Uterus (tissue), 3 donors: ENCODE measurements at regions not wholly inside any gene's neighbourhood (a gene's known extent, or its start where the extent isn't known, plus 50 kb on each side); places are given as distances from the start of the nearest gene placed in this dataset.

Experiments
- DNase-seq, 2 donors: peaks; one replicate each; pipeline ENCODE4 v3.0.0-alpha.2; 2019 to 2020
- H3K27ac ChIP-seq, 2 donors: fragments of 200-600 bp; sonication (generic); 1 replicate in 1 of 2; 2 replicates in 1 of 2; pipeline ENCODE4 v1.5.1; 2016 to 2018
- H3K27me3 ChIP-seq, 2 donors: fragments of 200-600 bp; sonication (generic); one replicate each; pipeline ENCODE4 v1.5.1; 2018 to 2019; ENCODE audit warnings: control low read depth in 1 of 2
- H3K36me3 ChIP-seq, 2 donors: fragments of 200-600 bp; sonication (generic); one replicate each; pipeline ENCODE4 v1.5.1; 2019; ENCODE audit warnings: control low read depth in 1 of 2
- H3K4me1 ChIP-seq, 2 donors: fragments of 200-600 bp; sonication (generic); one replicate each; pipeline ENCODE4 v1.5.1; 2018 to 2019; ENCODE audit warnings: control low read depth in 1 of 2
- H3K4me3 ChIP-seq, 2 donors: fragments of 200-600 bp; sonication (generic); 1 replicate in 1 of 2; 2 replicates in 1 of 2; pipeline ENCODE4 v1.5.1; 2018 to 2019; ENCODE audit warnings: mild to moderate bottlenecking in 1 of 2
- H3K9me3 ChIP-seq, 2 donors: fragments of 200-600 bp; sonication (generic); one replicate each; pipeline ENCODE4 v1.5.1; 2019; ENCODE audit warnings: control low read depth in 1 of 2
- POLR2A ChIP-seq, 2 donors: fragments of 450-650 bp; IDR thresholded peaks; one replicate each; pipeline ENCODE4 v1.6.1; 2016; ENCODE audit warnings: antibody characterized with exemption in 2 of 2, mild to moderate bottlenecking in 1 of 2, moderate library complexity in 1 of 2
- intact Hi-C: fragments of 100-400 bp; cut with DNase I; formaldehyde crosslinking; loops from one replicate; pipeline ENCODE4 v1.15.1; 2023; ENCODE audit warnings: low total_unique reads
- TF ChIP-seq, protein P1 (sequence below), 4 experiments: fragments of 200-600 bp in 2 of 4; fragments of 450-650 bp in 2 of 4; sonication (generic) in 2 of 4; IDR thresholded peaks; one replicate each; pipeline ENCODE4 v1.5.1; 2016 to 2019; ENCODE audit warnings: antibody characterized with exemption in 4 of 4, mild to moderate bottlenecking in 2 of 4, moderate library complexity in 1 of 4
- donor health status: DM: yes; HTN: yes; CAD: no.

GRCh38 chr2:126317790-126318431 lies 338.0 kb upstream of the GYPC start:
- Histone ChIP-seq H3K27me3 (no peaks in the 10 kb centered on the region), H3K36me3 (no peaks in the 10 kb centered on the region), H3K4me1 (no peaks in the 10 kb centered on the region), H3K4me3 (no peak overlapping the region), H3K9me3 (no peaks in the 10 kb centered on the region), H3K27ac (no peak overlapping the region)
- intact Hi-C loops: no loop called here
- TF ChIP-seq POLR2A (IDR thresholded peaks at IDR 0.05): no peak
- TF ChIP-seq, protein P1, sequence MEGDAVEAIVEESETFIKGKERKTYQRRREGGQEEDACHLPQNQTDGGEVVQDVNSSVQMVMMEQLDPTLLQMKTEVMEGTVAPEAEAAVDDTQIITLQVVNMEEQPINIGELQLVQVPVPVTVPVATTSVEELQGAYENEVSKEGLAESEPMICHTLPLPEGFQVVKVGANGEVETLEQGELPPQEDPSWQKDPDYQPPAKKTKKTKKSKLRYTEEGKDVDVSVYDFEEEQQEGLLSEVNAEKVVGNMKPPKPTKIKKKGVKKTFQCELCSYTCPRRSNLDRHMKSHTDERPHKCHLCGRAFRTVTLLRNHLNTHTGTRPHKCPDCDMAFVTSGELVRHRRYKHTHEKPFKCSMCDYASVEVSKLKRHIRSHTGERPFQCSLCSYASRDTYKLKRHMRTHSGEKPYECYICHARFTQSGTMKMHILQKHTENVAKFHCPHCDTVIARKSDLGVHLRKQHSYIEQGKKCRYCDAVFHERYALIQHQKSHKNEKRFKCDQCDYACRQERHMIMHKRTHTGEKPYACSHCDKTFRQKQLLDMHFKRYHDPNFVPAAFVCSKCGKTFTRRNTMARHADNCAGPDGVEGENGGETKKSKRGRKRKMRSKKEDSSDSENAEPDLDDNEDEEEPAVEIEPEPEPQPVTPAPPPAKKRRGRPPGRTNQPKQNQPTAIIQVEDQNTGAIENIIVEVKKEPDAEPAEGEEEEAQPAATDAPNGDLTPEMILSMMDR (IDR thresholded peaks at IDR 0.05): no peak
- no peak for DNase-seq

DNA sequence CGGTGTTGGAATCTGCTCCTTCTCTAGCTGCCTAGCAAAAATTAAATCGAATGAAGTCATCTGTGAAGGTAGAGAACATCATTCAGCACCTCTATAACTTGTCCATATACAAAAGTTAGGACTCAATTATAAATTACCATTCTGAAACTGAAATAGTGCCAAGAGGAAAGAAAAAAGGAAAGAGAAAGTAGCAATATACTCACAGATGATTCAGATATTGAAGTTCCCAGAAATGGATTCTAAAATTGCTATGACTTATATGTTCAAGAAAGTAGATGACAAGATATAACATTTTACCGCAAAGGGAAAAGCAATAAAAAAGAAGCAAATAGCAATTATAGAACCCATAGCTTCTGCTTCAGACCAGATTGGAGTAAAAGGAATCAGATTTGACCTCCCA lies 333.6 kb upstream of the GYPC start:
- H3K9me3 ChIP-seq: no peaks in the 10 kb centered on the region
- no peak overlapping the region for H3K4me3 ChIP-seq
- H3K27me3 ChIP-seq: no peaks in the 10 kb centered on the region
- no peak for DNase-seq
- intact Hi-C loops: no loop called here
- no peak overlapping the region for H3K27ac ChIP-seq
- TF ChIP-seq, protein P1 (IDR thresholded peaks at IDR 0.05): no peak
- no peak for TF ChIP-seq POLR2A (IDR thresholded peaks at IDR 0.05)
- no peaks in the 10 kb centered on the region for H3K4me1 ChIP-seq
- no peaks in the 10 kb centered on the region for H3K36me3 ChIP-seq

- intact Hi-C loops: no loop called here
- Histone ChIP-seq H3K4me1 (no peaks in the 10 kb centered on the region), H3K27ac (no peak overlapping the region), H3K27me3 (no peaks in the 10 kb centered on the region), H3K9me3 (no peaks in the 10 kb centered on the region), H3K4me3 (no peak overlapping the region), H3K36me3 (no peaks in the 10 kb centered on the region)
- DNase-seq: no peak
- TF ChIP-seq POLR2A (IDR thresholded peaks at IDR 0.05): no peak
Measured at GRCh38 chr2:126325202-126325601, 330.8 kb upstream of the GYPC start.

DNA sequence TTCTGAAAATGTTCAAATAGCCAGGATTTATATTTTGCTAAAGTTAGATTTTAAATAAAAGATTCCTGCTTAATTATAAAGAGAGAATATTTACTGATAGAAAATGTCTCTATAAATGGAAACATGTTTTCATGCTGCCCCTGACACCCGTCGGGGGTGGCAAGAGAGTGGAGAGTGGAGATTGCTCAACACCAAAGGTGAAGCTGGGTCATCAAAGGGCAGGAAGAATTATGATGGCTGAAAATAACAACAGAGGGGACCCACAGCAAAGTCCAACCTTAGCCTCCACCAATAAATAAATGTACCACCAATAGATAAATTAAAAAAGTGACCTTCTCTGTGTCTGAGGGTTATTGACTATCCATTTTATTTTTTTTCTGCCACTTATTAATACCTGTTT lies 326.8 kb upstream of the GYPC start:
- no peaks in the 10 kb centered on the region for H3K4me1 ChIP-seq
- TF ChIP-seq POLR2A (IDR thresholded peaks at IDR 0.05): no peak
- TF ChIP-seq, protein P1 (IDR thresholded peaks at IDR 0.05): no peak
- intact Hi-C loops: no loop called here
- no peaks in the 10 kb centered on the region for H3K36me3 ChIP-seq
- no peaks in the 10 kb centered on the region for H3K27me3 ChIP-seq
- no peak for DNase-seq
- H3K27ac ChIP-seq: no peak overlapping the region
- H3K4me3 ChIP-seq: no peak overlapping the region
- peaks cover 0 to 2% of the 10 kb centered on the region in 2 donors for H3K9me3 ChIP-seq

DNA sequence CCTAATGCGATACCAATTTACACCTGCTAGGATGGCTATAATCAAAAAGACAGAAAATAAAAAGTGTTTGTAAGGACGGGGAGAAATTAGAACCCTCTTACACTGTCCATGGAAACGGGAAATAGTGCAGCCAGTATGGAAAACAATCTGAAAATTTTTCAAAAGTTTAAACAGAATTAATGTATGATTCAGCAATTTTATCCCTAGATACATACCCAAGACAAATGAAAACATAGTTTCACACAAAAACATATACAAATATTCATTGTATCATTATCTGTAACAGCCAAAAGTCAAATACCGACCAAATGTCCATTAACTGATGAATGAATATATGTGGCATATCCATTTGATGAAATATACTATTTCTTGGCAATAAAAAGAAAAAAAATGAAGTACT lies 313.5 kb upstream of the GYPC start:
- H3K27ac ChIP-seq: no peak overlapping the region
- H3K9me3 ChIP-seq: no peaks in the 10 kb centered on the region
- no peak overlapping the region for H3K4me3 ChIP-seq
- H3K4me1 ChIP-seq: no peaks in the 10 kb centered on the region
- no peaks in the 10 kb centered on the region for H3K27me3 ChIP-seq
- H3K36me3 ChIP-seq: no peaks in the 10 kb centered on the region
- intact Hi-C loops: no loop called here
- no peak for TF ChIP-seq POLR2A (IDR thresholded peaks at IDR 0.05)
- TF ChIP-seq, protein P1 (IDR thresholded peaks at IDR 0.05): no peak
- DNase-seq: no peak

GRCh38 chr2:126343136-126343535 lies 312.8 kb upstream of the GYPC start:
- Histone ChIP-seq H3K27me3 (no peaks in the 10 kb centered on the region), H3K9me3 (no peaks in the 10 kb centered on the region), H3K27ac (no peak overlapping the region), H3K4me3 (no peak overlapping the region), H3K36me3 (no peaks in the 10 kb centered on the region), H3K4me1 (no peaks in the 10 kb centered on the region)
- intact Hi-C loops: no loop called here
- no peak for DNase-seq
- no peak for TF ChIP-seq POLR2A (IDR thresholded peaks at IDR 0.05)
- TF ChIP-seq, protein P1 (IDR thresholded peaks at IDR 0.05): no peak
